ENCODE measurements at regions not wholly inside any gene's neighbourhood (a gene's known extent, or its start where the extent isn't known, plus 50 kb on each side); places are given as distances from the start of the nearest gene placed in this dataset.

- TF ChIP-seq CTCF (IDR thresholded peaks at IDR 0.05; ENCODE audit: borderline replicate concordance, extremely low read depth, low read length, poor library complexity, severe bottlenecking) (peak; percentile 72), EZH2 (IDR thresholded peaks at IDR 0.05; ENCODE audit: borderline replicate concordance, low read depth, low read length, severe bottlenecking) (no peak)
These were observed 67.5 kb upstream of the COL21A1 start for GRCh38 chr6:56314683-56315523.
